HG02798 (cell line): ENCODE measurements at regions not wholly inside any gene's neighbourhood (a gene's known extent, or its start where the extent isn't known, plus 50 kb on each side); places are given as distances from the start of the nearest gene placed in this dataset.
"Not testable (repeated sequence)": the region's sequence is repeated elsewhere in the genome, so short reads cannot be mapped to it uniquely, and the experiment has no call there.

Experiments used
- ATAC-seq: cut with Tn5 transposase; IDR thresholded peaks from one replicate; pipeline ENCODE4 v1.9.1; 2021; ENCODE audit warnings: mild to moderate bottlenecking; ENCODE audit not compliant: unreplicated experiment, poor library complexity

DNA sequence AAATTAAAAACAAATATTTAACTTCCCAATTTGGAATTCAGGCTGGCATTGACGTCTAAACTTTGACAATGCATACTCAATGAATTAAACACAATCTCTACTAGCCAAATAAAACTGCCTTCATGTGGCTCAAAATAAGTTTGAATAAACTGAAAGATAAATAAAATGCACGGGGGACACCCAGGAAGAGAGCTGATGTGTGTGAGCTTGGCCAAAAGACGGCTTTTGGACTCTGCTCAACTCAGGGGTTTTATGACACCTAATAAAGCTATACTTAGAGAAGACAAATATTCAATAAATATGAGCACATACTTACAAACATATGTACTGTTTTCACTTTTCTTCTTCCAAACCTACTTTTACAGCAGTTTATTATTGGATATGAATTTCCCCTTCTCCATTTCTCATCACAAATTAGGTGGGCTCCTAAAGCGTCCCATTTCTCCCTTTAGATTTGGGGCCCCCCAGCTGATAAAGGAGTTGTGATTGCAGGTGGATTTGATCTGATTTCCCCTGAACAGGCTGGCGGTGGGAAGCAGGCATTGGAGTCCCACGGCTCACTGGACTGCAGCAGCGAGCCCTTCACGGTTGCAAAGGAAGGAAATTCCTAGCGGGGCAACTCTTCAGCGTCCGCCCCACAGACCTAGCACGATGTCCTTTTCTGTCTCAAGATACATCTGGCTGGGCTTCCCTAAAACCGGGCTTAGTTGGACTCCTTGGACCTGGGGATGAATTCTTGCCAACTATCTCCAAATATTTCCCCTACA is 79.6 kb downstream of the INSIG1 start:
- no peak for ATAC-seq

DNA sequence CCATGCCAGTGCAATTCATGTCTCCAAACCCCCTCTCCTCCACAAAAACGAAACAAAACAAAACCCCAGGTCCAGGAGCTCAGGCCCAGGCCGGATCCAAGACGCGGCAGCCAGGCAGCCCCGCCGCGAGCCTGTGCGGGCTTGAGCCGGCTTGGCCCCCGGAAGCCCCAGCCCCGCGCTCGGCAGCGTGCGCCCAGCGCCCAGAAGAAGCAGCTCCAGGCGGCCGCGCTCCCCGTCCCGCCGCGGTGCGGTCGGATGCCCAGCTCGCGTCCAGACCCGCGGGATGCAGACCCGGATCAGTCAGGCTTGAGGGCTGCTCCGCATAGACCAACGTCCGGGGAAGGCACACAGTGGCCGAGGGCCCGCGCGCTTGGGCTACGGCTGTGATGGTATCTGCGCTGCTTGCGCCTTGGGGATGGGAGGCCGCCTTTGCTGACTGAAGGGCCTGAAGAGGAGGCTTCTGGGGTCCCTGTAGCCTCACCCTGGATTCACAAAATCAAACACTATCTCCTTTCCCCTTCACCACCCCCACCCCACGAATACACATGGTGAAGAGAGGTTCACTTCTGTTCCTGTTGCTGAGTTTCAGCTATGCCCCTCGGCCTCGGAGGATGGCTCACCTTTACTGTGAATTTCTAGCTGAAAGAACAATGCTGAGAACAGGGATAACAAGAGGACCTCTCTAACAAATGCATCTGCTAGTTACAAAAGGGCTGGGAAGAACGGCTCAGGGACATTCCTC is 79.9 kb upstream of the EN2 start:
- no peak for ATAC-seq

DNA sequence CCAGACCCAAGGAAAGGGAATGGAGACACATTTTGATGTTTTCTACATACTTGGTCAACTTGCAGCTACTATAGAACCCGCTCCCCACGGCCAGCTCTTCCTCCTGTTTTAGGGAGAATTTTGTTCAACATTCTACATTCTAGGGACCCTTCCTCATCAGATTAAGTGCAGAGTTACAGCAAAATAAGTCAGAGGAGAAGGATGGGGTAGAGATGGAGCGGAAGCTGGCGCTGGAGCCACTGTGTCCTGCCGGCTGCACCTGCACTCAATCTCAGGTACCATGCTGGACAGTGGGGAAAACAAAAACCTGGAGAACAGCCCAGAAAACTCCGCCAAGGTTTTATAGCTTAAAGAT is 79.4 kb upstream of the EN2 start:
- ATAC-seq, result no peak

DNA sequence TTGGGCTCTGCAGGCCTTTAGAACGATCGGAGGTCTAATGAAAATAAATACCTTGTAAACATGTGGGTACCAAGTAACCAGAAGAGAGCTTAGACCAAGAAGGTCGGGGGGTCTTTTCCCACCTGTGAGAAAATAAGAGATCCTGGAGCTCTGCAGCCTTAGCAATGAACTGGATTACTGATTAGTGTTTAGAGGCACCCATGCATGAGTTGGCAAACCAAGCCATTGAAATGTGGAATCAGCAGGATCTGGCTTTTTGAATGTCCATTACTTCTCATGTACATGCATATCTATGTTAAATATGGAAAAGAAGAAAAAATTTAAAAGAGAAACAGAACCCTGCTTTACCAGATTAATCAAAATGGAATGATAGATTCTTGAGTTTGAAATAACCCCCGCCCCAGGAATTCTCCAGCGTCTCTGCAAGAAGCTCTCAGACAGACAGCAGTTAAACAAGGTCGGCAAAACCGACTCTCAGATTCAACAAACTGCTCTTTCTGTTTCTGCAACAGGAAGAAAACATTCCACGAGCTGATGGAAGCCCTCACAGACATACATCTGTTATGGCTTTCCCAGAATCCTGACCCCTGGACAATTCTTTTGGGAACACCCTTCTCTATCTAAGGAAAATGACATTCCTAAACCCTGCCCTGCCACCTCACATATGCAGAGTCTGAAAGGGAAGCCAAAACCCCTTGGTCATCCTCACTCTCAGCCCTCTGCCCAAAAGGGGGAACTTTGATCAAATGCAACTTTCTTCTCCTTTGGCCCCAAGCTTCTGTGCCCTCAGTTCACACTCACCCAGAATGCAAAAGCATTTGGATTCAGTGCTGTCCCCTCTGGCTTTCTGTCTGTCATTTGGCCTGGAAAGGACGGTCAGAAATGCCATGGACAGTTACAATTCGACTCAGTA is 78.7 kb upstream of the EN2 start:
- ATAC-seq, result no peak

DNA sequence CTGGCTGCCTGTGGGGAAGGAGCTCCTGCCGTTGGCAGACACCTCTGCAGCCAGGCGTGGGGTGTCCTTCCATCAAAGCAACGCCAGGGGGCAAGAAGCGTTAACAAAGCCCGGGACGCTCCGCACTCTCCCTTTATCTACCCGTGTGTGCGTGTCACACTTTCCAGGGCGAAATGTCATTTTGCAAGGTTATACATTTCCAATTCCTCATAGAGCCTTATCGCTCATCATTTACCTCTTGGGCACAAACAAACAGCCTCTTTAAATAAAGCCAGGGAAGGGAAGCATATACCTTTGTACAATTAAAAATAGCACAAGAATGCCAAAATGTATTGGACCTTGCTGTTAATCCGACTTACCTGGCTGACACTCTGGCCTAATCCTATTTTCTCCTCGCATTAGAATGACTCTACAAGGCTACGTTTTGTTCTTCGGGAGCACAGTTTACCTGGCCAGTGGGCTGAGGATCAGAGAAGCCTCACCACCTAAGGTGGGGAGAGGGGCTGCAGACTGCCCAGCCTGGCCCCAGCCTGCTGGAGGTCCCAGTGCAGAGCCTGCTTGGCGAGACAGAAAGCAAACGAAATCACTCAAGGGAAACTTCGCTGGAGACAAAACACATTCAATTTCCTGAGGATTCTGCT is 77.6 kb upstream of the EN2 start:
- ATAC-seq, result peak; percentile 84

DNA sequence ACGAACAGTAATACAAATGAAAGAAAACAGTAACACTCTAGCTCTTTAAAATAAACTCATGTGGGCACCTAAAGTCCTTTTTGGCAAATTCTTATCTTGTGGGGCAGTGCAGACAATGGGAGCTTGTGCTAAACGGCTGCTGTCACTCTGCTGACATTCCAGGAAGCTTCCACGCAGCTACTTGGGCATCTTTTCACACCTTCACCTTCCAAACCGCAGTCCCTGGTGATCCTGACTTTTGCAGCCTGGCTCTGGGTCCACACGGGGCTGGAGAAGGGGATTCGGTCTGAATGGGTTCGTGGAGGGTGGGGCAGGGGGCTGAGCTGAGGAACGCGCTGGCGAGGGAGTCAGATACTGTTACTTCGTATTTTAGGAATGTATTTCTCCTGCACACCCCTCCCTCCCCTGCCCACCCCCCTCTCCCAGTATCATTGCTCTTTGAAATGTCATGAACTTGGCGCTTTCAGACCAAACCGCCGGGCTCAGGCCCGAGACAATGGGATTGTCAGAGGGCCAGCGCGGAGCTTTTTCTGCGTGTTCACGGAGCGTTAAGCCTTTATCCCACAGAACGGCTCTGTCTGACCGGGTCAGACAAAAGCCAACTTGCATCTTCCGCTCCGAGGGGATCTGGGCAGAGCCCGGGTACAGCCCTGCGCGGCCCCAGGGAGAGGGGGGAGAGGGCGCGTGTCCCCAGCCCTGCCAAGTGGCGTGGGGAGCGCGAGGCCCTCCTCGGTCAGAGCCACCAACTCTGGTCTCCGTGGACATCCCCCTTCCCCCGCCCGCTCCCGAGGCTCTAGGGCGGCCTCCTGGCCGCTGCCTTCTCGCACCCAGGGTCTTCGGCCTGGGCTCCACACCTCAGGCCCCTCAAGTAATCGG is 76.7 kb upstream of the EN2 start:
- no peak for ATAC-seq

DNA sequence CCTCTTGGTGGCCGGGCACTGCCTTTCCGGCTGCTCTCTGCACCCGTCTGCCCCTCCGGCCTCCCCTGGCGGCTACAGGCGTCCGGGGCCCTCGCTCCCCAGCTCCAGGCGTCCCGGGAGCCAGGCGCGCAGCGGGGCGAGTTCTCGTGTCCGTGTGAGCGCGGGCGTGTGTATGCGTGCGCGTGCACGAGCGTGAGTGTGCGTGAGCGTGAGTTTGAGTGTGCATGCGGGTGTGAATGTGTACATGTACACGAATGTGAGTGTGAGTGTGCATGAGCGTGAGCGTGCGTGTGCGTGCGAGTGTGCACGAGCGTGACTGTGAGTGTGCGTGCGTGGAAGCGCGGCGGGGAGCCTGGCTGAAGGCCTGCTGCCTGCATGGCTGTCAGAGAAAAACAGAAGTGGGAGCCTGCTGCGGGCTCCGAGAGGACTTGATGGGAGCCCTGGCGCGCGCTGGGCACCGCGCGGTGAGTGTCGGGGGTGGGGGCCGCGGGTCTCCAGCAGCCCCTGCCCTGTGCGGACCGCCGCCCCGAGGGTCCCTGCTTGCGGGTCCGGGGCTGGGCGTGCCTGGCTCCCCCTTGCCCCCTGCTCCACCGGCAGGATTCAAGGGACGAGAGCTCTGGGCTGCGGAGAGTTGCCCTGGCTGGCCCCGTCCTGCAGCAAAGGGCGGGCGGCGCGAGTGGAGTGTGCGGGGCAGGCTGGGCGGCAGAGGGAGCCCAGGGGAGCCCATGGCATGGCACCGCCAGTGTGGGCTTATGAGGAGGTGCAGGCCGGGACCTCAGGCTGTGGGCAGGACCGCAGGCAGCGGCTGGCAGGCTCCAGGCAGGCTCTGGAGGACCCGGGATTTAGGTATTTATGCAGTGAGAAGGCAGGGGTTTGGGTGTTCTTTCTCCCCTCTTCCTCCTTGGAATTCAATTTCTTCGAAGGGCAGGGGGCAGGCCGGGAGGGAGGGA is 75.8 kb upstream of the EN2 start:
- no peak for ATAC-seq

DNA sequence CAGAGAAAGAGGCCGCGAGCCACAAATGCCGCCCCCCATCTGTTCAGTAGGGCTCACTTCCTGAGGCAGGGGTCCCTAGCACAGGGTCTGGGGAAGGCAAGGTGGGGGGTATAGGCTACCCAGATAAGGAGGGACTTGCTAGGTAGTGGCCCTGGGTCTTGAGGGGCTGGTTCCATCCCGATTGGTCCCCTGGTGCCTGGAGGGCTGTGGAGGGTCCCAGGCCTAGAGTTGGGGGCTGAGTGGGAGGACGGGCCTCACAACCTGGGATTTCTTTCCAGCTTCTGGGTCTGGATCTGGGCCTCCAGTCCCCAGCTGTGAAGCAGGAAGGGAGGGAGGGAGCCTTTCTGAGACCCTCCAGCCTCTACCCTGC is 75.1 kb upstream of the EN2 start:
- ATAC-seq, result no peak

DNA sequence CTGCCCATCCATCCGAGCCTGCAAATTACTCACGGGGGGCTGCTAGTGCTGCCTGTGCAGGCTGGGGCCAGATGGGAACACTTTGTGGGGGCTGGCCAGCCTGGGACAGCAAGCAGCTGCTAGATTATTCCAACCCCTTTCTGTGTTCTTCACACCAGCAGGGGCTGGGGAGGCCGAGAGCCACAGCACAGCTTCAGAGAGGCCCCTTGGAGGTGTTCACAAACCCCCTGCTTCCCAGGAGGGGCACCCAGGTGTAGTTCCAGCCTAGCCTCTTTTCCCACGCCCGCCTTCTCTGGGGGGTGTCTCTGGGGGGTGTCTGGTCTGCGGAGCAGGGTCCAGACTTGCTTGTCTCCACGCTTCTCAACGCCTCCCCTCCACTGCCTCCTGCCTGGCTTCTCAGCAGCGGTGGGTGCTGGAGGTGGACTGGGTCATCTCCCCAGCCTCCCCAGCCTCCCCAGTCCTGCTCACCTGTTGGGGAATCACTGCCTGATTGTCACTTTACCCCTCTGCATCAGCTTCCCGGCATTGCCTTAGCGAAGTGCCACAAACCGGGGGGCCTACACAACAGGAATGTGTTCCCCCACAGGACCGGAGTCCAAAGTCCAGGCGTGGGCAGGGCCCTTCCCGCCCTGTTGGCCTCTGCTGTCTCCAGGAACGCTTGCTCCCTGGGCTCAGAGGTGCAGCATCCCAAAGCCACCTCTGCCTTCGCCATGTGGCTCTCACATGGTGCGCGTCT is 74.0 kb upstream of the EN2 start:
- no peak for ATAC-seq

DNA sequence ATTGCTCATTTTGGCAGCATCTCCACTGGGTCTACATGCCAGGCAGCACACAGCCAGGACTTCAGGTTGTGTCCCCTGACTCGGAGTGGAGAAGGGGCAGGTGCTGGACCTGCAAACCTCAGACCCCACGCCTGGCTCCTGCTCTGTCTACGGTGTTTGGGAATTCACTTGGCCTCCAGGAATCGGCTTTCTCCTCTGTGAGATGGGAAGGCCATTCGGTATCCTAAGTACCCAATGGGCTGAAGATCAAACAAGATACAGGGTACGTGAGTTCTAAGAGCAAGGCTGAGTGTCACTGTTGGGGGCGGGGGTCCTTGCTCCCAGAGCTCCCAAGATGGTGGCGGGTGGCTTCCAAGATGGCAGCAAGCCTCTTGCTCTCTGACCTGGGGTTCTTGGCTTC is 73.2 kb upstream of the EN2 start:
- no peak for ATAC-seq

DNA sequence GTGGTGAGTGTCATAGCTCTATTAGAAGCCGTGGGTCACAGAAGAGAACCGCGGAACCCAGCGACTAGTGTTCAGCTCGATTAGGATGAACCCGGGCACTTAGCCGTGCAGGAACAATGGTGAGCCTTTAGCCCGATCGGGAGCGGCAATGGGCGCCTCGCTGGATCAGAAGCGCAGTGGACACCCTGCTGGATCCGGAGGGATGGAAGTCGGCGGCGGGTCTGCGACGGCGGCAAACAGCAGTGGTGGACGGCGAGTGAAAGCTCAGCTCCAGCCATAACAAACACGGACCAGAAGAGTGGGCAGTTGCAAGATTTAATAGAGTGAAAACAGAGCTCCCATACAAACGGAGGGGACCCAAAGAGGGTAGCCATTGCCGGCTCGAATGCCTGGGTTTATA is 72.7 kb upstream of the EN2 start:
- ATAC-seq, result not testable (repeated sequence)

DNA sequence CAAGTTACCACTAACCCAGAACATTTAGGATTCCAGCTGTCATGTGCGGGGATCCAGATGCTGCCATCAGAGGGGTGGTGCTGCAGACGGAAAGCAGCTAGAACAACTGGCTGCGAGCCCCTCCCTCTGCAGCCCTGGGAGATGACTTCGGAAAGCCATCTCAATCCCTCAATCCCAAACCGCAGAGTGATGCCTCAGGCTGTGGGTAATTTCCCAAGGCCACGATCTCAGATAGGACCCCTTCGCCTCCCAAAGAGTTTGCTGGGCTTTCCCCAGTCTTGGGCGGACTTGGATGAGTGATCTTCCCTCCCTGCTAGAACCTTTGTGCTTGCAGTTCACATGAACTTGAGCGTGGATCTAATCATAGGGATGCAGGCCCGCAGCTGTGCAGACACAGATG is 71.3 kb upstream of the EN2 start:
- no peak for ATAC-seq

DNA sequence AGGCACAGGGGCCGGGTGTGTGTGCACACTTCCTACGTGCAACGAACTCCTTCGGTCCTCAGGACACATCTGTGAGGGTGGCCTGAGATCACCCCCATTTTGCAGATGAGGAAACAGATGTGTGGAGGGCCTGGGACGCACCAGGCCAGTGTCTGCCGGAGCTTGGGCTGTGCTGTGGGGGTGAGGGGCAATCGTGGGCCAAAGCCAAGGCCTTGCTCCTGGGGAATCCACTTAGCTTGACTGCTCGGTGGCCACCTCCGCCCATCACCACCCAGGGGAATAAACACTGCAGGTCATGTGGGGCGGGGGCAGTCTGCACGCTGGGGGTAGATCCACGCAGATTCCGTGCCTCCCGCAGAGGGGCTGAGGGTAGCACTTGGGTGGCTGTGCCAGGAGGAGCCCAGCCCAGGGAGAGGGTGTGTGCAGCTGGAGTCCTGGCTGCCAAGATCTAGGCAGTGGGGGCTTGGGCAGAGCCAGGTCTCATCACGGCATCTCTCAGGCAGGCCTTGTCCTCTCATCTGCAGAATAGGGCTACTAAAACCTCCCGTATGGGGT is 70.8 kb upstream of the EN2 start:
- ATAC-seq, result no peak

DNA sequence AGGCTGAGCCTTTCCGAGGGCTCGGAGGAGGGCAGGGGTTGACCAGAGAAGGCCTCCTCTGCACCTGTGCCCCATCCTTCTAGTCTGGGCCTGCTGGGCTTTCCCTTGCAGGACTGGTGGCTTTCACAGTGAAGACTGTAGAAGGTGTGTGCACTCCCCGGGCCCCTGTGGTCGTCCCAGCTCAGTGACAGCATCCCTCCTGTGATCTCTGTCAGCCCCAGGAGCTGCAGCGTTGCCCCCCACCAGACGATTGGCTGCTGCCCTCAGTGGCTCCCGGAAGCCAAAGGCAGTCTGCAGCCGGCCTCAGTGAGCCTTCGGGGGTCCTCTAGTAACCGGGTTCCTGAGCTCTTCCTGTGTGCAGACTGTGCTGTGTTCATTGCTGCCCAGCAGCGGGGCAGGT is 69.4 kb upstream of the EN2 start:
- ATAC-seq, result no peak

DNA sequence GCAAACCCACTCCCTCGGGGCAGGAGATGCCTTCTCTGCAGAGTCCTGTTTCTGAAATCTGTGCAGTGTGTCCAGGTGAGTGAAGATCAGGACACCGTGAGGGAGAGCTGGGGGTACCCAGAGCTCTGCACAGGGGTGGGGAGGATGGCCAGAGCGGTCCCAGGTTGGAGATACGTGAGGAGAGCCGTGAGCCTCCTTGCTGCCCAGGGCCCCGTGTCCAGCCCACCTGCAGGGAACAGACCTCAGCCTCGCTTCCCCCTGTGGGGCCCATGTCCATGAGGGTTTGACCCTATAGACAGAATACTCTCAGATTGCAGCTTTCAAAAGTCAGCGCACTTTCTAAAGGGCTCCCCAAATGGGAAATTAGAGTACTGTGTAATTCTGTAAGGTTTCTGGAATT is 66.5 kb upstream of the EN2 start:
- no peak for ATAC-seq

DNA sequence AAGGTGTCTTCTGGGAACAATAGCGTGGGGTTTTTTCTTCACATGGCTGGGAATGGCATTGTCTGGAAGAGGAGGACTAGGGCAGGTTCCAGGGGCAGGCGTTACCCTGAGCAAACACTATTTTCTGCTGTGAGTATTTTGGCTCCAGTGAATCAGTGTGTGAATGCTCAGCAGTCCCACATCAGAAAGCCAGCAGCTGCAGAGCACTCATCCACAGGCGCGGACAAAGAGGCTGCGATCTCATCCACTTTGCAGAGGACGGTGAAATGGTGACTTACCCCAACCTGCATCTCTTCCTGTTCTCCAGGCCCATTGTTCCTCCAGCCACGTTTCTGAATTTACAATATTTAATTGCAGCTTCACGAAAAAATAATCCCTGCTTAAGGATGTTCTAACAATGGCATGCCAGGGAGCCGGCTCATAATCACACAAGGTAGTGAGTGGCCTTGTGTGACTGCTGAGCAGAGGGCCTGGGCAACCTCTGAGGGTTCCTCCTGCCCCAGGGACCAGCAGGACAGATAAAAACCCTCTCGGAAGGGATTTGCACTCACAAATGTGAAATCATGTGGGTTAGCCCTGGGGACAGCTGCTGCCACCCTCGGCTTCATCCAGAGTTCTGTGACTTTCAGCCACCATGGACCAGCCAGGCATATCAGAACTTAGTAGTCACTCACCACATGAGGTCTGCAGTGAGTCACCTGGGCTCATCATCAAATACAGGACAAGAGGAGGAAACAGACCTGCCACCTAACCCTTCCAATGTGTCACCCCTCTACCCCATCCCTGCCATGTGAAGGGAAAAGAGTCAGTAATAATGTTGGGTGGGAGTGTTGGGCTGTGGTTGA is 65.0 kb upstream of the EN2 start:
- ATAC-seq, result no peak

DNA sequence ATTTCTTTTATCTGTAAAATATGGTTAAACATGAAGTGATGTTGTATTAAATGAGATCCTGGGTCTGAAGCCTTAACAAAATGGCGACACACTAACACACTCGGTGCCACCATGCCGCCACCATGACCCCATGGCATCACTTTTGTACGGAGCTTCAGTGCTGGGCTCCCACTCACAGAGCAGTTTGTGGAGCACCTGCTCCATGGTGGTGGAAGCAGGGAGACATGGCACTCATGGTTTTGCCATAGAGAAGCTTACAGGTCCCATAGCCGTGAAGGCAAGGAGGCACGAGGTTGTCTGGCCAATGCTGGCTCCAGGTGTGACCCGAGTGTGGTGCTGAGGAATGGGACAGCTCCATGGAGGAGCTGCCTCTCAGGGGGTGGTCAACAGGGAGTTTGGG is 63.5 kb upstream of the EN2 start:
- no peak for ATAC-seq
